Hepatocyte (in vitro differentiated cells): ENCODE measurements at regions not wholly inside any gene's neighbourhood (a gene's known extent, or its start where the extent isn't known, plus 50 kb on each side); places are given as distances from the start of the nearest gene placed in this dataset.

Source experiments
- DNase-seq: peaks from one replicate; pipeline ENCODE4 v3.0.0-alpha.2; 2016; ENCODE audit warnings: low spot score
- H2AFZ ChIP-seq: fragments of 200-600 bp; sonication (generic); 2 replicates; pipeline ENCODE4 v1.6.0; 2016; ENCODE audit warnings: antibody characterized with exemption, mild to moderate bottlenecking
- H3K27ac ChIP-seq: fragments of 200-600 bp; sonication (generic); 2 replicates; pipeline ENCODE4 v1.5.1; 2016; ENCODE audit warnings: mild to moderate bottlenecking
- H3K27me3 ChIP-seq: fragments of 200-600 bp; sonication (generic); 2 replicates; pipeline ENCODE4 v1.6.1; 2016
- H3K36me3 ChIP-seq: fragments of 200-600 bp; sonication (generic); replicated peaks from 2 replicates; pipeline ENCODE4 v1.5.1; 2016; ENCODE audit warnings: low read depth; ENCODE audit not compliant: insufficient read depth
- H3K4me1 ChIP-seq: fragments of 200-600 bp; sonication (generic); 2 replicates; pipeline ENCODE4 v1.5.1; 2016; ENCODE audit warnings: mild to moderate bottlenecking, moderate library complexity; ENCODE audit not compliant: insufficient read depth
- H3K4me2 ChIP-seq: fragments of 200-600 bp; sonication (generic); 2 replicates; pipeline ENCODE4 v1.6.0; 2016
- H3K4me3 ChIP-seq: fragments of 200-600 bp; sonication (generic); 2 replicates; pipeline ENCODE4 v1.5.1; 2016; ENCODE audit warnings: mild to moderate bottlenecking
- H3K79me2 ChIP-seq: fragments of 200-600 bp; sonication (generic); 2 replicates; pipeline ENCODE4 v1.6.0; 2017; ENCODE audit warnings: mild to moderate bottlenecking
- H3K9me2 ChIP-seq: fragments of 200-600 bp; sonication (generic); replicated peaks from 2 replicates; pipeline ENCODE4 v1.6.0; 2017; ENCODE audit warnings: mild to moderate bottlenecking; ENCODE audit not compliant: insufficient read depth
- H3K9me3 ChIP-seq: fragments of 200-600 bp; sonication (generic); 2 replicates; pipeline ENCODE4 v1.5.1; 2016; ENCODE audit warnings: low read depth, mild to moderate bottlenecking
- H4K20me1 ChIP-seq: fragments of 200-600 bp; sonication (generic); 2 replicates; pipeline ENCODE4 v1.6.0; 2016; ENCODE audit warnings: mild to moderate bottlenecking; ENCODE audit not compliant: insufficient read depth, poor library complexity, severe bottlenecking
- CTCF ChIP-seq: fragments of 200-600 bp; sonication (generic); IDR thresholded peaks from 2 replicates; pipeline ENCODE4 v1.5.1; 2016; ENCODE audit warnings: antibody characterized with exemption, mild to moderate bottlenecking; ENCODE audit not compliant: poor library complexity
- EZH2 ChIP-seq: fragments of 200-600 bp; sonication (generic); IDR thresholded peaks from 2 replicates; pipeline ENCODE4 v1.6.1; 2016; ENCODE audit warnings: antibody characterized with exemption, mild to moderate bottlenecking, borderline replicate concordance
- EZH2phosphoT487 ChIP-seq: fragments of 200-600 bp; sonication (generic); IDR thresholded peaks from one replicate; pipeline ENCODE4 v1.6.1; 2018; ENCODE audit warnings: antibody characterized with exemption, mild to moderate bottlenecking, low read depth, moderate library complexity; ENCODE audit not compliant: unreplicated experiment, severe bottlenecking
- WGBS: methylation state at CpG from one replicate; pipeline ENCODE4 v1.1.6; 2016; ENCODE audit warnings: low lambda C conversion rate; ENCODE audit errors: missing lambda C conversion rate; 5-methylcytosine and 5-hydroxymethylcytosine counted together

DNA sequence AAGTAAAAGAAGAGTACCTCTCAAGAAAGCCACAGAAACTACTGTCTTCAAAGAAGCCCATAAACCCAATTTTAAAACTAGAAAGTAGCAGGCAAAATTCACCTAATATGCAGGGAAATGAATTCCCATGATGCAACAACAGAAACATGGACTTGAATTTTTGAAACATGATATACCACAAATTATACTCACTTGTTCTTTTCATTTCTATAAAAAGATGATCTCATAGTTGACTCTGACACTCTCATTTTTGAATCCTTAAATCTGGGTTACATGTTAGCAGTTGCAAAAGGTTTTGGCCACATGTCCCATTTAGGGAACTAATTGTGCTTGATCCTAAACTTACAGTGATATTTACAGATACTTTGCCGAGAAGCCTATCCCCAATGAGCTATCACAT is 1130.8 kb downstream of the FAT4 start:
- Histone ChIP-seq H3K9me3 (no peaks in the 10 kb centered on the region), H3K27ac (no peak overlapping the region), H3K27me3 (no peaks in the 10 kb centered on the region), H3K4me2 (no peak overlapping the region), H3K79me2 (no peaks in the 10 kb centered on the region), H3K4me3 (no peak overlapping the region), H4K20me1 (no peaks in the 10 kb centered on the region), H2AFZ (no peak overlapping the region), H3K9me2 (no peaks in the 10 kb centered on the region), H3K36me3 (no peaks in the 10 kb centered on the region), H3K4me1 (peaks cover 3% of the 10 kb centered on the region)
- TF ChIP-seq EZH2phosphoT487 (no peak), EZH2 (no peak), CTCF (no peak)
- DNase-seq = no peak
- 93% methylated on average over 1 of the region's 1 CpG for WGBS

DNA sequence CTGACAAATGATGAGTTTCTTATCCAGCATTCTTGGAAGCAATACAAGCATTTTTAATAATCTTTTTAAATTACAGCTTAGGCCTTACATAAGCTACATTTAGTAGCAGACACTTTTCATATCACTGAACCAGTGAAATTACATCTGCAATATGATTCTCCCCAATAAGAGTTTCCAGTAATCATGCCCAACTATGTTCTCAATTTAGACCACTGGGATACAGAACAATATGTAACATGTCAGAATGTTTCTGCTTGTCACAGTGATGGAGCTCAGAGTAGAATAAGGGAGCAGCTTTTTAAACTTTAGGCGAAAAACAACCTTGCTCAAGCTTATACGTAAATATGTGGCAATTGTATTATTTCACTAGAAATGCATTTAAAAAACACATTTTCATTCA is 1132.2 kb downstream of the FAT4 start:
- Histone ChIP-seq H3K9me2 (no peaks in the 10 kb centered on the region), H3K9me3 (no peaks in the 10 kb centered on the region), H2AFZ (no peak overlapping the region), H3K4me3 (no peak overlapping the region), H3K36me3 (no peaks in the 10 kb centered on the region), H3K27ac (no peak overlapping the region), H3K79me2 (no peaks in the 10 kb centered on the region), H3K27me3 (no peaks in the 10 kb centered on the region), H3K4me2 (no peak overlapping the region), H4K20me1 (no peaks in the 10 kb centered on the region), H3K4me1 (no peaks in the 10 kb centered on the region)
- 91% methylated on average over 2 of the region's 2 CpGs for WGBS
- DNase-seq = no peak
- TF ChIP-seq EZH2 (no peak), CTCF (no peak), EZH2phosphoT487 (no peak)

DNA sequence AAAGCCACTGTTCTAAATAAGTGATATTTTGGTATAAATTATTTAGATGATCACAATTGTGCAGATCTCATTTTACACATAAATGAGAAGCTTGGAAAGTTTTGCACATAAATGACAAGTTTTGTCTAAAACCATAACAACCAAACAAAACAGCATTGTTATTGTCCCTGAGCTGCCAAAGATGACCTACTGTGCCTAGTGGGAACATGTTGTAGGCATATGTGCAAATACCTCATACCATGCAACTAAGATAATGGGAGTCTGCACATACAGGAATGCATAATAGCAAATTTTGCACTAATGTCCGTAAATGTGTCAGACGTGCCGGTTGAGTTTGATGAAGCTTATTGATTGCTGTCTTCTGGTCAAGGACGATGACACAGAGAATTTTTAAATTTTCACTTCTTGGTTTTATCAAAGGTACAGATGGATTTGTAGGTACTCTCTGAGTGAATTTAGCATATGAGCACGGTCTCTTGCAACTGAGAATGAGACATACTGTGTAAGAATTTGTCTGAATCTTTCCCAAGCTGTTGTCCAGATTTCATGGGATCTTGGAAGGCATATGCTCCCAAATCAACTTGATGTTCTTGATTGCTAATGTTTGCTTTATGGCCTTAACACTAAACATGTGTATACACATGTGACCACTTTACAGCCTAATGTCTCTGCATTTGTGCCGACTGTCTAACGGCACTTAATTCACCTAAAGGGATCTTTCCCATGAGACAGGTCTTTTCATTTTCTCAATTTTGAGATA is 1133.5 kb downstream of the FAT4 start:
- H3K4me1 ChIP-seq = no peaks in the 10 kb centered on the region
- no peaks in the 10 kb centered on the region for H3K9me2 ChIP-seq
- H3K9me3 ChIP-seq = no peaks in the 10 kb centered on the region
- TF ChIP-seq EZH2 = no peak
- TF ChIP-seq CTCF = no peak
- no peak for TF ChIP-seq EZH2phosphoT487
- H3K27me3 ChIP-seq = no peaks in the 10 kb centered on the region
- no peaks in the 10 kb centered on the region for H3K36me3 ChIP-seq
- H3K27ac ChIP-seq = no peak overlapping the region
- DNase-seq = no peak
- H4K20me1 ChIP-seq = no peaks in the 10 kb centered on the region
- H3K4me2 ChIP-seq = no peak overlapping the region
- 75% methylated on average over 7 of the region's 7 CpGs for WGBS
- H2AFZ ChIP-seq = no peak overlapping the region
- no peaks in the 10 kb centered on the region for H3K79me2 ChIP-seq
- no peak overlapping the region for H3K4me3 ChIP-seq
